Colon (tissue), 2 donors: ENCODE measurements at regions not wholly inside any gene's neighbourhood (a gene's known extent, or its start where the extent isn't known, plus 50 kb on each side); places are given as distances from the start of the nearest gene placed in this dataset.
"Not testable (repeated sequence)": the region's sequence is repeated elsewhere in the genome, so short reads cannot be mapped to it uniquely, and the experiment has no call there.

ENCODE experiments used
- FAIRE-seq: peaks from 2 replicates; lab custom pipeline; 2012; peaks lifted over from hg19 to GRCh38; lab: Jason Lieb, UNC
- donor health status: control.
- donor health status: control.

DNA sequence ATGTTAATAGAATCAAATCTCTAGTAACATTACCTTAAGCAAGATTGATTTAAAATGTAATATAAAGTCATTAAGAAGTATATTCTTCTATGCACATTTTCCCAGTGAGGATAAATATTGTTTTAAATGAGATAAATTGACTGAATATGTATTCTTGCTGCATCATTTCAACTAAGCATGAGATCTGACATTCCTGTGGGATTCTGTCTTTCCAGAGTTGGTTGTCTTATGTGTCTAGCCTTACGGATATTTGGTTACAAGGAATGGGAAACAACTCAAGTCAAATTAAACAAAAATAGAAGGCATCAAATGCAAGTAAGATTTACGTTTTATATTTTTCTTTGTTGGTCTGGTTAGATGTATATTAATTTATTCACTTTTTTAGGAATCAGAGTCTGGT, 287.5 kb downstream of the PTGER3 start:
- no peak for FAIRE-seq

DNA sequence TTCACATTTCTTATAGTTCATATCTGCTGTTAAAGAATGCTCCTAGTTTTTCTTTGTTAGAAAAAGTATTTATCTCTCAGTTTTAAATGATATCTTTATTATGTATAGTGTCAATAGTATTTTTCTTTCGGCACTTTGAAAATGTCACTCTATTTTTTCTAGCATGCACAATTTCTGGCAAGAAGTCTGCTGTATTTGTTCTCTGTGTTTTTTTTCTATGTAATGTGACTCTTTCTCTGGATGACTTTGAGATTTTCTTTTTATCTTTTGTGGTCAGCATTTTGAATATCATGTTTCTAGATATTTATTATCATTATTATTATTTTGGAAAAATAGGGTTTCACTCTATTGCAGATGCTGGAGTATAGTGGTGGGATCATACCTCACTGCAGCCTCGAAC, 285.2 kb downstream of the PTGER3 start:
- FAIRE-seq = no peak

DNA sequence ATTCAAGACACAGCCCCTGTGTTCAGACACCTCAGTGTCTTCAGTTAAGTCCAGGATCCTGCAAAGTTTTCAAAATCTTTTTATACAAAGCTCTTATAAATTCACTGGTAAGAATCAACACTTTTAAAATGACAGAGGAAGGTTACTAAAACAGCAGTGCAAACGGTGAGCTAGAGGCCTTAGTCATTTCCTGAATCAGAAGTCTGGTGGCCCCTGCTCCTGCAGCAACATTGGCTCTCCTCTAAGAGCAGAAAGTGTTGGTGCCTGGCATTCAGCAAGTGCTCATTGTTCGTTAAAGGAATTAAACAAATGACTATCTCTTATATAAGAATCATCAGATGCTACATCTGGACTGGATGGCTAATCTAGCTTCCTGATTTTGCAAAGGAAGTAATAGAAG, 282.9 kb downstream of the PTGER3 start:
- FAIRE-seq = no peak

DNA sequence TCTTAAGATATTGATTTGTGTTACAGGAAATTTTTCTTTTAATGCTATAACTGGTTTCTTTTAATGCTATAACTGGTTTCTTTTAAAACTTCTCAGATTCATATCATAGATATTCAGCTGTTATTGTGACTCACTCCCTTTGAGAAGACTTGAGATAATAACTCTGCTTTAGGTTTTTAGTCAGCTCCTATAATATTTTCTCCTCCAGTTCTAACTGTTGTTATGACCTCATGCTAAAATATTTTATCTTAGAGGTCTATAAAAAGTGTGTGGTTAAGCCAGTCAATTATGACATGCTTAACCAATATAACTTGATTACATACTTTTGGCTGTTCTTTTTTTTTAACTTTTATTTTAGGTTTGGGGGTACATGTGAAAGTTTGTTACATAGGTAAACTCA, 280.2 kb downstream of the PTGER3 start:
- FAIRE-seq = no peak

DNA sequence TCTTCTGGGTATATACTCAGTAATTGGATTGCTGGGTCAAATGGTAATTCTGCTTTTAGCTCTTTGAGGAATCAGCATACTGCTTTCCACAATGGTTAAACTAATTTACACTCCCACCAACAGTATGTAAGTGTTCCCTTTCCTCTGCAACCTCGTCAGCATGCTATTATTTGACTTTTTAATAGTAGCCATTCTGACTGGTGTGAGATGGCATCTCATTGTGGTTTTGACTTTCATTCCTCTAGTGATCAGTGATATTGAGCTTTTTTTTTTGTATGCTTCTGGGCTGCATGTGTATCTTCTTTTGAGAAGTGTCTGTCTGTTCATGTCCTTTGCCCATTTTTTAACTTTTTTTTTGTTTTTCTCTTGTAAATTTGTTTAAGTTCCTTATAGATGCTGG, 279.4 kb downstream of the PTGER3 start:
- no peak for FAIRE-seq

DNA sequence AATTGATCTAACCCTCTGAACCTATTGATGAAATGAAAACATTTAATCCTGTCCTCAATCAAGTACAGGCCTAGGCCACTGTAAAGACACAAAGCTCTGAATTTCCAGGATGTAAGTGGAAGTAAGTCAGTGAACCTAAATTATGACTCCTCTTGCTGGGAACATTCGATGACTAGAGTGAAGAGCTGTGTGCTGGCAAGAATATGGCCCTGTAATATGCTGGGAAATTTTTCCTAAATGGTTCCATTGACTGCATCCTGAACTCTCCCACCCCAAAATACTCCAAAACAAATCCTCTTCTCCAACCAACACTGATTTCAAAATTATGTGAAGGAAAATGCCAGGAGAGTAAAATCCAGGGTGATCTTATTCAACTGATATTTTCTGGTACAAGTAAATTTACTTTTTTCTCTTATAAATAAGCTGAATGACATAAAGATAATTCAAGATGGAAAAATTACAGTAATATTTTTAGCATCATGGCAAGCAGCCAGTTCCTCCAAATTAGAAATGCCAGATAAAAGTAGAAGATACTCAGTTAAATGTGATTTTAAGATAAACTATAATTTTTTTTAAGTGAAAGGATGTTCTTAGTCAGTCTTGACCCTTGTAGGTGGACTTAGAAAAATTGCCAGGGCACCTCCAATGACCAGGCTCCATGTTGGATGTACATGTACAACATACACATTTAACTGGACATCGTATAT, 269.4 kb downstream of the PTGER3 start:
- FAIRE-seq = no peak

DNA sequence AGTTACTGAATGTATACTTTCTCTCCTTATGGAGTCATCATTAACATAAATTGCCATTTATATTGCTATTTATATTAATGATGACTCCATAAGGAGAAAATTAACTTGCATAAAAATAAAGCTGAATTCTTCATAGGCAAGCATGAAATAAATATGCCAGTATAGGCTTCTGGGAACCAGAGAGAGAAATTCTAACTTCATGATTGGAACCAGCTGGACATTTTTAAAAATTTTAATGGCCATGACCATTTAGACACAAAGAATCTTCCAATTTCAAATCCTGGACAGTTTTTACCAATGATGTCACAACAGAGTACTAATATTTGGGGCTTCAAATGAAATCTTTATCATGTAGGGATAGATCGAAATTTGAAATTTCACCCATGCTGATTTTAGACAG, 268.7 kb downstream of the PTGER3 start:
- FAIRE-seq = no peak

DNA sequence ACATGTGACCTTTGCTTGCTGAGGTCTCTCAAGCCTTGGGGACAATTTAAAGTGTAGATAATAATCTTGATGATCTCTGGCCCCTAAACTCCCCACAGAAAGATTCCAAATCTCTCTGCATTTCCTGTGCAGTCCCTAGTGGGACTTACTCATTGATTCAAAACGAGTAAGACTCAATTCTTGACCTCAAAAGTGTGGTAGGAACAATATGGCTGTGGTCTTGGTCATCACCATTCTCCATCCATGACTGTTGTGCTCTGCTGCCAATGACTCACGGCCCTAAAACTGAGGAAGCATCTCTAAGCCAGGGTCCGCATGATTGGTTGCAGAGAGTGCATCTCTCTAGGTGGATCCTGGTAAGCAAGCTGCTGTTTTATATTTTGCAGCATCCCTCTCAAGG, 268.0 kb downstream of the PTGER3 start:
- no peak for FAIRE-seq

DNA sequence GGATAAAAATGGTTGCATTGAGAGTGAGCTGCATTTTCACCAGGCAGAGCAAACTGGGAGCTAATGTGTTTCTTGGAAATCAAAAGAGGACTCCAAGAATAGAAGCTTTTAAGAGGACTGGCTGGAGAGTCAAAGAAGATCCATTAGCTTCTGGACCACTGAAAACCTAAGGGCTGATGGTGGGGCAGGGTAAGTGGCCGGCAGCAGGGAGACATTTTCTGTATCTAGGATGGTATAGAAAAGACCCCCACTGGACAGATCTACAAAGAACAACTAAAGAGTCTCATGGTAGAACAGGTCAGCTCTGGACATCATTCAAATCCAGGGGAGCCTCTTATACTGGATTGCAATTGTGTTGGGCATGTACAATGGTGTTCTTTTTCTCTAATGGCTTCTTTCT, 262.3 kb downstream of the PTGER3 start:
- FAIRE-seq = no peak

DNA sequence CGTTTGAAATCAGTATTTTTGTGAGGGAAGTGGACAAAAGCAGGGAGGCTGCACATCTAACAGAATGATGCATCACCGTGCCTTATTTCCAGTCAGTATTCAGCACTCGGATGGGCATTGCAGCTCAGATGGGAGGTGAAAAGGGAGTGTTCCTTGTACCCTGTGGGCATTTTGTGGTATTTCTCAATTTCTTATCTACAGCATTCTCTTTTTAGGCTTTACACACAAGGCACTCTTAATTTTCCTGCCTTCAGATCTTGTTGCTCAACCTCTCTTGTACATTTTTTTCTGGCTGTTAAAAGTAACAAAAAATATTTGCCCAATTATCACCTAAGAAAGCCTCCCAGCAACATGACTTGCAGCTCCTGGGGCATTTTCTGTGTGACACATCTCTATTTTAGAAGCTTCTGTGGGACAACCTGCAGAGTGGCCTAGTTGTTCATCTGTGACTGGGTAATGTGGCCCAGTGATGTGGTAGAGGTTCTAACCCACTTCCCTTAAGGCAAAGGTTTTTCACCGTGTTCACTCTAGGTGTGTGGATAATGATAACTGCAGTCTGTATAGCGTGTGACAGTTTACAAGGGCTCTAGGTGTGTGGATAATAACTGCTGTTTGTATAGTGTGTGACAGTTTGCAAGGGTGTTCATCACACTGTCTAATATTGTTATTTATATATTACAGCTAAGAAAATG, 257.2 kb downstream of the PTGER3 start:
- no peak for FAIRE-seq

DNA sequence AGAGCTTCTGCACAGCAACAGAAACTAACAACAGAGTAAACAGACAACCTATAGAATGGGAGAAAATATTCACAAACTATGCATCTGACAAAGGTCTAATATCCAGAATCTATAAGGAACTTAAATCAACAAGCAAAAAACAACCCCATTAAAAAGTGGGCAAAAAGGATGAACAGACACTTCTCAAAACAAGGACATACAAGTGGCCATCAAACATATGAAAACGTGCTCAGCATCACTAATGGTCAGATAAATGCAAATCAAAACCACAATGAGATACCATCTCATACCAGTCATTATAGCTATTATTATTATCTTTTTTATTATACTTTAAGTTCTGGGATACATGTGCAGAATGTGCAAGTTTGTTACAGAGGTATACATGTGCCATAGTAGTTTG, 252.6 kb downstream of the PTGER3 start:
- FAIRE-seq = not testable (repeated sequence)

DNA sequence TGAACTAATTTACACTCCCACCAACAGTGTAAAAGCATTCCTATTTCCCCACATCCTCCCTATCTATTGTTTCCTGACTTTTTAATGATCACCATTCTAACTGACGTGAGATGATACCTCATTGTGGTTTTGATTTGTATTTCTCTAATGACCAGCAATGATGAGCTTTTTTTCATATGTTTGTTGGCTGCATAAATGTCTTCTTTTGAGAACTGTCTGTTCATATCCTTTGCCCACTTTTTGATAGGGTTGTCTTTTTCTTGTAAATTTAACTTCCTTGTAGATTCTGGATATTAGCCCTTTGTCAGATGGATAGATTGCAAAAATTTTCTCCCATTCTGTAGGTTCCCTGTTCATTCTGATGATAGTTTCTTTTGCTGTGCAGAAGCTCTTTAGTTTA, 251.3 kb downstream of the PTGER3 start:
- FAIRE-seq = not testable (repeated sequence)

DNA sequence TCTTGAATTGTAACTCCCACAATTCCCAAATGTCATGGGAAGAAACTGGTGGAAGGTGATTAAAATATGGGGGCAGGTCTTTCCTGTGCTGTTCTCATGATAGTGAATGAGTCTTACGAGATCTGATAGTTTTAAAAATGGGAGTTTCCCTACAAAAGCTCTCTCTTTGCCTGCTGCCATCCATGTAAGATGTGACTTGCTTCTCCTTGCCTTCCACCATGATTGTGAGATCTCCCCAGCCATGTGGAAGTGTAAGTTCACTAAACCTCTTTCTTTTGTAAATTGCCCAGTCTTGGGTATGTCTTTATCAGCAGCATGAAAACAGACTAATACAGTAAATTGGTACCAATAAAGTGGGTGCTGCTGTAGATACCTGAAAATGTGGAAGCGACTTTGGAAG, 245.0 kb downstream of the PTGER3 start:
- not testable (repeated sequence) for FAIRE-seq

DNA sequence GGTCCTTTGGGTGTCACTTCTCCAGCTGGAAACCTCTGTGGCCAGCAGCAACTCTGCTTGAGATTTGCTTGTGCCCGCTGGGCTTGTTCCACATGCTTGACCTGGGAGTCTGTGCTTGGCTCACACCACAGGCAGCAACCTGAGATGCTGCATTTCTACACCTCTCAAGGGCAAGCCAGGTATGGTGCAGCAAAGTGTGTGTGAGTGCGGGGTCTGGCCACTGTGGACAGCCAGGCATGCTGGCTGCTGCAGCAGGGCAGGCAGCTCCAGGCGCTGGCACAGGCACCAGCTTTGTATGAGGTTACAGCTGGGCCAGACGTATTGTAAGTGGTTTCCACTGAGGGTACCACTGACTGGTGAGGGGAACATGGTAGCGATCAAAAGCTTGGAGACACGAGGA, 242.0 kb downstream of the PTGER3 start:
- FAIRE-seq = no peak

DNA sequence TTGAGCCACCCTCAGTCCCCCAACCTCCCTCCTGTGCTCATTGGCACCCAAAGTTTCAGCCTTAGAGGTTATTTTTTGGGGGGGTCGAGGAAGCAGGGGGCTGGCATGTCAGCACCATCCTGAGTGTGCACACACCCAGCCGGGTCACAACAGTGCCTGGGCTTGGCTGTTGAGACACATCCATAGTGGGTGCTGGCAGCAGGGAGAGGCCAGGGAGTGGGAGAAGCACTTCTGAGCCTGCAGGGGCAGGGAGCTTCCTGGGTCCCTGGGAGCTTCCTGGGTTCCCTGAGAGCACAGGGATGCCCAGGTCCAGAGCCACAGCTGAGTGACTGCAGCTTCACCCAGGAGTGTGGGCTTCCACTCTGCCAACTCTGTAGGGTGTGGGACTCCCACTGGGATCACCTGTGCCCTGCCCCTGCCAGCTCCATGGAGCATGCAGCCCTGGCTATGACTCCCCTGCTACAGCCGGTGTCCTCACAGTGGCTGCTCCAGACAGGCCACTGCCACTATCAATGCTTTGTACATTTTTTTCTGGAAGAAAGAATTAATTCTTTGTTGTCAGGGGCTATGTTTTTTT, 240.4 kb downstream of the PTGER3 start:
- FAIRE-seq = no peak

DNA sequence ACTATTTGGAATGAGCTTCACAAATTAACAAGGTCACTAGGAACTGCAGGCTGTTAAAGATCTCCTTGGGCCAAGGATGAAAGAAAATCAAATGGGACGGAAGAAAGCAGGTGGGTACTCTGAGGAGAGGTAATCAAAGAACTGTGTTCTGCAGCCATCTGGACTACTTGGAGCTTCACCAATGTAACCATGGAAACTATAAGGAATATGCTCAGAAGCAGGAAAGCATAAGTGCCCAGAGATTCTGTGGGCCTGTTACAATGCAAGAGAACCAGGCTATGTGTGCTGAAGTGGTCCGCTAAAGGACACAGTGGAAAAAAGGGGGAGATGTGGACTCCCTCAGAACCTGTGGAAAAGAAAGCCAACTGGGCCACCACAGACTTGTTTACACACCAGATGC, 238.5 kb downstream of the PTGER3 start:
- FAIRE-seq = no peak

DNA sequence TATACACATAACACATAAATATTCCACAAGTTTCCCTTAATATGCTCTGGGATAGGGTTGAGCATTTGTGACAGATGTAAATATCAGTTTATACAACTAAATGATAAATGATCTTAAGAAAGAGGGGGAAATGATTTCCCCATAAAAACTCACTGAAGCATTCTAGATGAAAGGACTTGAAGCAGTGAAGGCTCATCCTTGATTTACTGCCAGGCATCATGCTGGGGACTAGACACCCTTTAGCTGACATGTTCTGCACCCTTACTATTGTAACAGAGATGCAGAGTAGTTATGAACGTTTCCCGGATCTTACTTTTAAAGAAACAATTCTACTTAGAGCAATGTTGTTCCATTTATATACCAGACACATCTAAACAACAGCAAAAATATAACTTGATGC, 235.8 kb downstream of the PTGER3 start:
- FAIRE-seq = no peak

DNA sequence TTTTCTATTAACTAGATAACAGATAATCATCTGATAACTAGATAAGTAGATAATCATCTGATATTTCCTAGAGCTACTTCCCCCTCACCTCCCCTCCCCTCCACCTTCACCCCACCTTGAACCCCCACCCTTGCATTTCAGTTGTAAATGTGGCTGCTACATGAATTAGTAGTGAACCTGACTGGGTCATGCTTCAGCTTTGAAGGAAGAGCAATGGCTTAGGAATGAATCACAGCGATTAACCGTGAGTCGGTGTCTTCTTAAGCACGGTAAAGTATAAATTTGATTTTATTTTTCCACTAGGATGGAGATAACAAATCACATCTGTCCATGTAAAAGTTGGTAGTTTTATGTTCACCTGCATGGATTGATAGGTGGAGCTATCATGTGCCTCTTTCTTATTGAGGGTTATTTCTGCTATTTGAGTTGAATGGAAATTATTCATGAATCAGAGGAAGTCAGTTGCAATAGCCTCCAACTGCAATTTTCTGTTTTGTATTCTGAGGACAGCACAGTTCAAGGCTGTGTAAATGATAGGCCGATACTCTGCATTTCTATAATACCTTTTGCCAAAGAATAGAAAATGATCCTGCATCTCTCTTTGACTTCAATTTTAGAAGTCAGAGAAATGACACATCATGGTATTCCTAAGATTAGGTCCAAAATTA, 235.0 kb downstream of the PTGER3 start:
- no peak for FAIRE-seq

DNA sequence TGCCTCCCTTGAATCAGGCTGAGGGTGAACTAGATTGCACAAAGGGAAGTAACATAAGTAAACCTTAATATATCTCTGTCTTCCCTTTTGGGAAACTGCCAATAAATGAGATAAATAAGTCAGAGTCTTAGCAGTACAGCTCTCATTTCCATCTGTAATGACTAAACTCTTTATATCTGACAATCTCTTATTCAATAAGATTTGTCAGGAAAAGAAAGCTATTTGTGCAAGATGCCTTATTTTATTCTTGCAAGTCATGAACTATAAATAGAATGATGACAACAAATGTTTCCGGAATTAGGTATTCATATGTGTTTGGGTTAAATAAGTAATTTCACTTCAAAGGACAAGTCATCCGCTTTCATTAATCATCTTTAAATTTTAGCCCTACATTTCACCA, 229.2 kb downstream of the PTGER3 start:
- FAIRE-seq = no peak

DNA sequence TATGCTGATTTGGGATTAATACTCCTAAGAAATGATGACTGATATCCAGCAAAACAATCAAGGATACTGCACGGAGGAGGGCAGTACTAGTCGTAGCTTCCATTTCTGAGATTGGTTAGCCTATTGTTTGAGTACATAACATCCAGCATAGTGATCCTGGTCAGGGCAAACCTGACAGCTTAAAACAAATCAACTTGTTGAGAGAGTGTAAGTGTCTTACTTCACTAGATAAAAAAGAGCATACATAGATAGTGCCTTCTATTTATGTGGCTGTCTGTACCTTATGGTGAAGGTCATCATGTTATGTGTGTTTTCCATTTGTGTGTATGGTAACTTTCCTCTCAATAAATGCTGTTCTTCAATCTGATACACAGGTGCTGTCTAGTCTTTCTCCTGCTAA, 228.4 kb downstream of the PTGER3 start:
- no peak for FAIRE-seq

DNA sequence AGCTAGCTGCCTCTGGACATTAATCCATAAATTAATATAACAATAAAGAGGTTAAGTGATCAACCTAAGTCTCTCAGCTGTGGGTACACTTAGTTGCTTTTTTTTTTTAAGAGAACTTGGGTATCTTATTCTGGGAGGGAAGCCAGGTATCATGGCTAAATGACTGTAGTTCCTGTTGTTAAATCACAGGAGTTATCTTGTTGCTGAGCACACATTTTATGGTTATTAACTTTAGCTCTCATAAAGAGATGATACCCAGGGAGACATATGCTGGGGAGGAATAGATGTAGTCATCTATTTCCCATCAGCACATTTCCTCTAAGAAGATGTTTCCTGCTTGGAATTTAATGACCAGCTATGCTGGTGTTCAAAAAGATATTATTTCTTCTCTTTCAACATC, 227.8 kb downstream of the PTGER3 start:
- no peak for FAIRE-seq

DNA sequence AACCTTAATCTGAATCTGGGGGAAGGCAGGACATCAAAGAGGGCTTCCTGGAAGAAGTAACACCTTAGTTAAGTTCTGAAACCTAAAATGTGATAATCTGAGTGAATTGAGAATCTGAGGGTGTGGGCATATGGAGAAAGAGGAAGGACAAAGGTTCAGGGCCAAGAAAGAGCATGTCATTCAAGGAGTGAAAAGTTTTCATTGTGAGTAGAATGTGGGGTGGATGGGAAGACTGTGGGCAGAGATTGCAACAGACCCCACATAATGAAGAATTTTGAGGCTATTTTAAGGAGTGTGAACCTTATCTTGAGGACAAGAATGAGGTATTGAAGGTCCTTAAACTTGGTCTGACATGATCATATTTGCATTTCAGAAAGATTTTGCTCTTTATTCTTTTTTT, 227.2 kb downstream of the PTGER3 start:
- no peak for FAIRE-seq

DNA sequence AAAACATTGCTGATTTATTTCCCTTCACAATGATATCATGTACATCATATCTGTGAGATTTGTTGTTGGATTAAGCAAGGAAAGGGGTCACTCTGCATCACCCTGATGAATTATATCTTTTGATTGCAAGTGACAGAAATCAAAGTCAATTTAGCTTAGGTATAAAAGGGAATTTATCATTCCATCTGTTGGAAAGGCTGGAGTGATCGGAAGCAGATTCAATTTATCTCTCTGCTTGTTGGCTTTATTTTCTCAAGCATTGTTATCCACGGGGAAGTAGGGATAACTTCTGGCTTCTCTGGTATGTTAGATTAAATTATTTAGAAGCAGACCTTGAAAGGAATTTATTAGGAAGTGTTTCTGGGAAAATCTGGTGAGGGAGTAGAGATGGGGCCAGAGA, 226.6 kb downstream of the PTGER3 start:
- no peak for FAIRE-seq
